ENCODE measurements at regions not wholly inside any gene's neighbourhood (a gene's known extent, or its start where the extent isn't known, plus 50 kb on each side); places are given as distances from the start of the nearest gene placed in this dataset.
"Not testable (repeated sequence)": the region's sequence is repeated elsewhere in the genome, so short reads cannot be mapped to it uniquely, and the experiment has no call there.

- no peak for TF ChIP-seq CTCF (conservative IDR thresholded peaks at IDR 0.05; ENCODE audit: low read length)
- DNase-seq (ENCODE audit: low read depth) = no peak
These were observed 385.0 kb upstream of the TRPC7 start for GRCh38 chr5:136750224-136750862.

GRCh38 chr5:136749016-136749415, 383.7 kb upstream of the TRPC7 start:
- no peak for TF ChIP-seq CTCF (conservative IDR thresholded peaks at IDR 0.05; ENCODE audit: low read length)

More at GRCh38 chr5:136750224-136750862, 385.0 kb upstream of the TRPC7 start:
- H3K4me3 ChIP-seq (ENCODE audit: low read length) = no peak overlapping the region

DNA sequence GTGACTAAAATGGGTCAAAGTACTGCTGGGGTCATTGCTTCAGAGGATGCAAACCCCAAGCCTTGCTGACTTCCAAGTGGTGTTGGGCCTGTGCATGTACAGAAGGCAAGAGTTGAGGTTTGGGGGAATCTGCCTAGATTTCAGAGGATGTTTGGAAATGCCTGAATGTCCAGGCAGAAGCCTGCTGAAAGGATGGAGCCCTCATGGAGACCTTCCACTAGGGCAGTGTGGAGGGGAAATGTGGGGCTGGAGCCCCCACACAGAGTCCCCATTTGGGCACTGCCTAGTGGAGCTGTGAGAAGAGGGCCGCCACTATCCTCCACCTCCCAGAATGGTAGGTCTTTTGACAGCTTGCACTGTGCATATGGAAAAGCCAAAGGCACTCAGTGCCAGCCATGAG, 377.7 kb upstream of the TRPC7 start:
- TF ChIP-seq CTCF (conservative IDR thresholded peaks at IDR 0.05; ENCODE audit: low read length) = no peak
- no peak overlapping the region for H3K4me3 ChIP-seq (ENCODE audit: low read length)
- DNase-seq (ENCODE audit: low read depth) = no peak

More at GRCh38 chr5:136749016-136749415, 383.7 kb upstream of the TRPC7 start:
- H3K4me3 ChIP-seq (ENCODE audit: low read length) = no peak overlapping the region
- DNase-seq (ENCODE audit: low read depth) = no peak

GRCh38 chr5:136740228-136740627, 374.9 kb upstream of the TRPC7 start:
- TF ChIP-seq CTCF (conservative IDR thresholded peaks at IDR 0.05; ENCODE audit: low read length) = no peak
- no peak for DNase-seq (ENCODE audit: low read depth)
- H3K4me3 ChIP-seq (ENCODE audit: low read length) = no peak overlapping the region

DNA sequence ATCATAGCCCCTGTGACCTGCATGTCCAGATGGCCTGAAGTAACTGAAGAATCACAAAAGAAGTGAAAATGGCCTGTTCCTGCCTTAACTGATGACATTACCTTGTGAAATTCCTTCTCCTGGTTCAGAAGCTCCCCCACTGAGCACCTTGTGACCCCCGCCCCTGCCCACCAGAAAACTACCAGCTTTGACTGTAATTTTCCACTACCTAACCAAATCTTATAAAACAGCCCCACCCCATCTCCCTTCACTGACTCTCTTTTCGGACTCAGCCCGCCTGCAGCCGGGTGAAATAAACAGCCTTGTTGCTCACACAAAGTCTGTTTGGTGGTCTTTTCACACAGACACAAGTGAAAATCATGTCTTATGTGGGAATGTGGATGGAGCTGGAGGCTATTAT, 373.9 kb upstream of the TRPC7 start:
- H3K4me3 ChIP-seq (ENCODE audit: low read length); DNase-seq (ENCODE audit: low read depth): not testable (repeated sequence)

GRCh38 chr5:136738829-136739228, 373.5 kb upstream of the TRPC7 start:
- DNase-seq (ENCODE audit: low read depth) = no peak
- H3K4me3 ChIP-seq (ENCODE audit: low read length) = no peak overlapping the region
- TF ChIP-seq CTCF (conservative IDR thresholded peaks at IDR 0.05; ENCODE audit: low read length) = no peak

DNA sequence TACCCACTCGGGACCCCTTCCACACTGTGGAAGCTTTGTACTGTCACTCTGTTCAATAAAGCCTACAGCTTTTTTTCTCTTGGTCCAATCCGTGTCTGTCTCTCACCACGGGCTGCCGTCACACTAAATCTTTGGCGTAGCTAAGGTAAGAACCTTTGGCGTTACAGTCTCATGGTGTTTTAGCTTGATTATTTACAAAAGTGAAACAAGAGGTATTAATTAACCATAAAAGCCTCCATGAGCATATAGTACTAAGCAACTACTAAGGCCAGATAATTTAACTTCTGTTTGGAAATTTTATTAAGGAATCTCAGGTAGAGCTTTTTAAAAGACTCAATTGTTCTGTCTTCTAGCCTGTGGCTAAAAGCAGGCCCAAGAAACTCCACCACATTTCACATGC, 370.7 kb upstream of the TRPC7 start:
- no peak overlapping the region for H3K4me3 ChIP-seq (ENCODE audit: low read length)
- DNase-seq (ENCODE audit: low read depth) = no peak
- TF ChIP-seq CTCF (conservative IDR thresholded peaks at IDR 0.05; ENCODE audit: low read length) = no peak

GRCh38 chr5:136735611-136736010, 370.3 kb upstream of the TRPC7 start:
- H3K4me3 ChIP-seq (ENCODE audit: low read length); DNase-seq (ENCODE audit: low read depth): not testable (repeated sequence)

Data from AG10803 (cell line).